ENCODE measurements at regions not wholly inside any gene's neighbourhood (a gene's known extent, or its start where the extent isn't known, plus 50 kb on each side); places are given as distances from the start of the nearest gene placed in this dataset.
"Not testable (repeated sequence)": the region's sequence is repeated elsewhere in the genome, so short reads cannot be mapped to it uniquely, and the experiment has no call there.

DNA sequence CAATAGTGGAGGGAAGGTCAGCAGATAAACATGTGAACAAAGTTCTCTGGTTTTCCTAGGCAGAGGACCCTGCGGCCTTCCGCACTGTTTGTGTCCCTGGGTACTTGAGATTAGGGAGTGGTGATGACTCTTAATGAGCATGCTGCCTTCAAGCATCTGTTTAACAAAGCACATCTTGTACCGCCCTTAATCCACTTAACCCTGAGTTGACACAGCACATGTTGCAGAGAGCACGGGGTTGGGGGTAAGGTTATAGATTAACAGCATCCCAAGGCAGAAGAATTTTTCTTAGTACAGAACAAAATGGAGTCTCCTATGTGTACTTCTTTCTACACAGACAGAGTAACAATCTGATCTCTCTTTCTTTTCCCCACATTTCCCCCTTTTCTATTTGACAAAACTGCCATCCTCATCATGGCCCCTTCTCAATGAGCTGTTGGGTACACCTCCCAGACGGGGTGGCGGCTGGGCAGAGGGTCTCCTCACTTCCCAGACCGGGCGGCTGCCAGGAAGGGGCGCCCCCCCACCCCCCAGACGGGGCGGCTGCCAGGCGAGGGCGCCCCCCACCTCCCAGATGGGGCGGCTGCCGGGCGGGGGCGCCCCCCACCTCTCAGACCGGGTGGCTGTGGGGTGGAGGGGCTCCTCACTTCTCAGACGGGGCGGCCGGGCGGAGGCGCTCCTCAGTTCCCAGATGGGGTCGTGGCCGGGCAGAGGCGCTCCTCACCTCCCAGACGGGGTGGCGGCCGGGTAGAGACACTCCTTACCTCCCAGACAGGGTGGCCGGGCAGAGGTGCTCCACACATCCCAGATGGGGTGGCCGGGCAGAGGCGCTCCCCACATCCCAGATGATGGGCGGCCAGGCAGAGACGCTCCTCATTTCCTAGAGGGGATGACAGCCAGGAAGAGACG is 361.6 kb upstream of the SGO1 start:
- TF ChIP-seq, protein P1, sequence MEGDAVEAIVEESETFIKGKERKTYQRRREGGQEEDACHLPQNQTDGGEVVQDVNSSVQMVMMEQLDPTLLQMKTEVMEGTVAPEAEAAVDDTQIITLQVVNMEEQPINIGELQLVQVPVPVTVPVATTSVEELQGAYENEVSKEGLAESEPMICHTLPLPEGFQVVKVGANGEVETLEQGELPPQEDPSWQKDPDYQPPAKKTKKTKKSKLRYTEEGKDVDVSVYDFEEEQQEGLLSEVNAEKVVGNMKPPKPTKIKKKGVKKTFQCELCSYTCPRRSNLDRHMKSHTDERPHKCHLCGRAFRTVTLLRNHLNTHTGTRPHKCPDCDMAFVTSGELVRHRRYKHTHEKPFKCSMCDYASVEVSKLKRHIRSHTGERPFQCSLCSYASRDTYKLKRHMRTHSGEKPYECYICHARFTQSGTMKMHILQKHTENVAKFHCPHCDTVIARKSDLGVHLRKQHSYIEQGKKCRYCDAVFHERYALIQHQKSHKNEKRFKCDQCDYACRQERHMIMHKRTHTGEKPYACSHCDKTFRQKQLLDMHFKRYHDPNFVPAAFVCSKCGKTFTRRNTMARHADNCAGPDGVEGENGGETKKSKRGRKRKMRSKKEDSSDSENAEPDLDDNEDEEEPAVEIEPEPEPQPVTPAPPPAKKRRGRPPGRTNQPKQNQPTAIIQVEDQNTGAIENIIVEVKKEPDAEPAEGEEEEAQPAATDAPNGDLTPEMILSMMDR (conservative IDR thresholded peaks at IDR 0.05; ENCODE audit: low read length): not testable (repeated sequence)
- TF ChIP-seq EZH2phosphoT487 (IDR thresholded peaks at IDR 0.05; ENCODE audit: borderline replicate concordance): not testable (repeated sequence)

Measured in Loucy (cell line).